Upper lobe of left lung (tissue), 6 donors: ENCODE measurements at regions not wholly inside any gene's neighbourhood (a gene's known extent, or its start where the extent isn't known, plus 50 kb on each side); places are given as distances from the start of the nearest gene placed in this dataset.
A peak's percentile ranks its signal among the peaks of the same experiment; 100 is the strongest.
"Not testable (repeated sequence)": the region's sequence is repeated elsewhere in the genome, so short reads cannot be mapped to it uniquely, and the experiment has no call there.

ENCODE experiments used
- ATAC-seq, 2 donors: fragments of 200-7000 bp; cut with Tn5 transposase; one replicate each; pipeline ENCODE4 v1.9.1; 2022; ENCODE audit warnings: mild to moderate bottlenecking in 2 of 2, moderate library complexity in 2 of 2; ENCODE audit not compliant: low FRiP score in 2 of 2
- DNase-seq, 2 donors: peaks; one replicate each; pipeline ENCODE4 v3.0.0-alpha.2; 2019 to 2020
- H3K27ac ChIP-seq, 4 donors: fragments of 200-600 bp; sonication (generic); one replicate each; pipeline ENCODE4 v1.5.1; 2016 to 2019
- H3K27me3 ChIP-seq, 4 donors: fragments of 200-600 bp; sonication (generic); one replicate each; pipeline ENCODE4 v1.5.1; 2017 to 2019
- H3K36me3 ChIP-seq, 4 donors: fragments of 200-600 bp; sonication (generic); one replicate each; pipeline ENCODE4 v1.5.1; 2016 to 2019
- H3K4me1 ChIP-seq, 4 donors: fragments of 200-600 bp; sonication (generic); one replicate each; pipeline ENCODE4 v1.5.1; 2018 to 2019
- H3K4me3 ChIP-seq, 4 donors: fragments of 200-600 bp; sonication (generic); one replicate each; pipeline ENCODE4 v1.5.1; 2017 to 2019; ENCODE audit warnings: mild to moderate bottlenecking in 2 of 4, moderate library complexity in 1 of 4
- H3K9me3 ChIP-seq, 4 donors: fragments of 200-600 bp; sonication (generic); one replicate each; pipeline ENCODE4 v1.5.1; 2018 to 2019
- CTCF ChIP-seq, 6 experiments: fragments of 450-650 bp in 4 of 6; fragments of 200-600 bp in 2 of 6; sonication (generic) in 2 of 6; IDR thresholded peaks; one replicate each; pipeline ENCODE4 v1.5.1; 2016 to 2019; ENCODE audit warnings: antibody characterized with exemption in 6 of 6
- EP300 ChIP-seq, 4 donors: sonication (generic); formaldehyde crosslinking; IDR thresholded peaks; one replicate each; pipeline ENCODE4 v1.5.1; 2017; ENCODE audit warnings: antibody characterized with exemption in 4 of 4, control low read depth in 2 of 4
- POLR2A ChIP-seq, 4 donors: fragments of 450-650 bp; IDR thresholded peaks; one replicate each; pipeline ENCODE4 v1.5.1; 2016 to 2017; ENCODE audit warnings: antibody characterized with exemption in 4 of 4, mild to moderate bottlenecking in 2 of 4
- POLR2AphosphoS5 ChIP-seq, 2 donors: sonication (generic); formaldehyde crosslinking; IDR thresholded peaks; one replicate each; pipeline ENCODE4 v1.5.1; 2017; ENCODE audit warnings: antibody characterized with exemption in 2 of 2
- WGBS, 2 donors: methylation state at CpG; one replicate each; pipeline ENCODE4 v1.1.5; 2017 to 2018; 5-methylcytosine and 5-hydroxymethylcytosine counted together
- donor health status: DM: no; HTN: no; CAD: no; lungs with moderate emphysema.
- donor health status: DM: no; HTN: yes; CAD: no; lungs with severe emphysema.

GRCh38 chr13:111757094-111757493, 309.9 kb upstream of the SOX1 start:
- H3K4me3 ChIP-seq, H3K36me3 ChIP-seq, DNase-seq, H3K9me3 ChIP-seq, H3K27ac ChIP-seq, H3K27me3 ChIP-seq, ATAC-seq, H3K4me1 ChIP-seq: not testable (repeated sequence)
- WGBS, 2 donors, result 76 to 83% methylated on average over 3 of the region's 7 CpGs

GRCh38 chr13:111757618-111758017, 309.3 kb upstream of the SOX1 start:
- H3K36me3 ChIP-seq, H3K4me3 ChIP-seq, ATAC-seq, H3K4me1 ChIP-seq, DNase-seq, H3K9me3 ChIP-seq, H3K27ac ChIP-seq, H3K27me3 ChIP-seq: not testable (repeated sequence)
- no CpG with 5 or more reads among the region's 3 CpGs for WGBS, 2 donors

- ATAC-seq, H3K4me3 ChIP-seq, H3K9me3 ChIP-seq, H3K36me3 ChIP-seq, H3K27ac ChIP-seq, H3K4me1 ChIP-seq, DNase-seq, H3K27me3 ChIP-seq: not testable (repeated sequence)
- WGBS, 2 donors, result no CpG with 5 or more reads among the region's 34 CpGs
Measured at GRCh38 chr13:111763001-111763872, 303.7 kb upstream of the SOX1 start.

GRCh38 chr13:111764550-111764949, 302.4 kb upstream of the SOX1 start:
- H3K9me3 ChIP-seq, H3K27me3 ChIP-seq, H3K36me3 ChIP-seq, H3K27ac ChIP-seq, DNase-seq, ATAC-seq, H3K4me1 ChIP-seq, H3K4me3 ChIP-seq: not testable (repeated sequence)
- no CpG with 5 or more reads among the region's 15 CpGs for WGBS, 2 donors

GRCh38 chr13:111764996-111765395, 302.0 kb upstream of the SOX1 start:
- H3K27me3 ChIP-seq, ATAC-seq, H3K36me3 ChIP-seq, H3K4me1 ChIP-seq, H3K27ac ChIP-seq, H3K4me3 ChIP-seq, DNase-seq, H3K9me3 ChIP-seq: not testable (repeated sequence)
- WGBS, 2 donors, result no CpG with 5 or more reads among the region's 13 CpGs

GRCh38 chr13:111775718-111776117, 291.2 kb upstream of the SOX1 start:
- DNase-seq, H3K27ac ChIP-seq, H3K36me3 ChIP-seq, H3K4me1 ChIP-seq, H3K9me3 ChIP-seq, H3K27me3 ChIP-seq, H3K4me3 ChIP-seq, ATAC-seq: not testable (repeated sequence)
- 69 to 92% methylated on average over 2 of the region's 3 CpGs for WGBS, 2 donors

GRCh38 chr13:111777351-111777750, 289.6 kb upstream of the SOX1 start:
- not testable (repeated sequence) for DNase-seq

GRCh38 chr13:111781395-111781794, 285.6 kb upstream of the SOX1 start:
- not testable (repeated sequence) for H3K27me3 ChIP-seq, H3K36me3 ChIP-seq, H3K4me1 ChIP-seq, ATAC-seq, H3K27ac ChIP-seq, H3K4me3 ChIP-seq, DNase-seq, H3K9me3 ChIP-seq
- WGBS, 2 donors, result no CpG with 5 or more reads among the region's 12 CpGs

More at GRCh38 chr13:111777351-111777750, 289.6 kb upstream of the SOX1 start:
- not testable (repeated sequence) for H3K9me3 ChIP-seq, ATAC-seq, H3K36me3 ChIP-seq, H3K4me1 ChIP-seq, H3K4me3 ChIP-seq, H3K27ac ChIP-seq, H3K27me3 ChIP-seq
- WGBS, 2 donors, result 77% methylated on average over 2 of the region's 2 CpGs; no CpG with 5 or more reads in 1 of the 2 donors

- not testable (repeated sequence) for H3K27ac ChIP-seq, H3K4me3 ChIP-seq, H3K9me3 ChIP-seq, DNase-seq, H3K27me3 ChIP-seq, H3K4me1 ChIP-seq, H3K36me3 ChIP-seq, ATAC-seq
- WGBS, 2 donors, result no CpG with 5 or more reads among the region's 5 CpGs
Measured at GRCh38 chr13:111787321-111787720, 279.6 kb upstream of the SOX1 start.

GRCh38 chr13:111789011-111789410, 277.9 kb upstream of the SOX1 start:
- 81% methylated on average over 8 of the region's 8 CpGs; no CpG with 5 or more reads in 1 of the 2 donors for WGBS, 2 donors
- TF ChIP-seq CTCF (IDR thresholded peaks at IDR 0.05), result no peak
- TF ChIP-seq POLR2AphosphoS5 (IDR thresholded peaks at IDR 0.05), result no peak
- no peak for TF ChIP-seq EP300 (IDR thresholded peaks at IDR 0.05)
- TF ChIP-seq POLR2A (IDR thresholded peaks at IDR 0.05), result no peak
- Histone ChIP-seq H3K36me3 (no peaks in the 10 kb centered on the region), H3K9me3 (no peaks in the 10 kb centered on the region), H3K4me1 (no peaks in the 10 kb centered on the region), H3K4me3 (no peak overlapping the region), H3K27me3 (no peaks in the 10 kb centered on the region), H3K27ac (no peak overlapping the region)
- ATAC-seq (peak; percentile 28 to 51), DNase-seq (peak in 1 of 2 donors; percentile 8)
